ENCODE measurements at regions not wholly inside any gene's neighbourhood (a gene's known extent, or its start where the extent isn't known, plus 50 kb on each side); places are given as distances from the start of the nearest gene placed in this dataset.
A peak's percentile ranks its signal among the peaks of the same experiment; 100 is the strongest.

GRCh38 chr18:78292618-78293380, 686.8 kb upstream of the SALL3 start:
- ATAC-seq (ENCODE audit: low FRiP score) (peak; percentile 63), DNase-seq (ENCODE audit: low spot score) (no peak)
- TF ChIP-seq, protein P1, sequence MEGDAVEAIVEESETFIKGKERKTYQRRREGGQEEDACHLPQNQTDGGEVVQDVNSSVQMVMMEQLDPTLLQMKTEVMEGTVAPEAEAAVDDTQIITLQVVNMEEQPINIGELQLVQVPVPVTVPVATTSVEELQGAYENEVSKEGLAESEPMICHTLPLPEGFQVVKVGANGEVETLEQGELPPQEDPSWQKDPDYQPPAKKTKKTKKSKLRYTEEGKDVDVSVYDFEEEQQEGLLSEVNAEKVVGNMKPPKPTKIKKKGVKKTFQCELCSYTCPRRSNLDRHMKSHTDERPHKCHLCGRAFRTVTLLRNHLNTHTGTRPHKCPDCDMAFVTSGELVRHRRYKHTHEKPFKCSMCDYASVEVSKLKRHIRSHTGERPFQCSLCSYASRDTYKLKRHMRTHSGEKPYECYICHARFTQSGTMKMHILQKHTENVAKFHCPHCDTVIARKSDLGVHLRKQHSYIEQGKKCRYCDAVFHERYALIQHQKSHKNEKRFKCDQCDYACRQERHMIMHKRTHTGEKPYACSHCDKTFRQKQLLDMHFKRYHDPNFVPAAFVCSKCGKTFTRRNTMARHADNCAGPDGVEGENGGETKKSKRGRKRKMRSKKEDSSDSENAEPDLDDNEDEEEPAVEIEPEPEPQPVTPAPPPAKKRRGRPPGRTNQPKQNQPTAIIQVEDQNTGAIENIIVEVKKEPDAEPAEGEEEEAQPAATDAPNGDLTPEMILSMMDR (IDR thresholded peaks at IDR 0.05): no peak

GRCh38 chr18:78293540-78293939, 686.1 kb upstream of the SALL3 start:
- ATAC-seq (ENCODE audit: low FRiP score) (peak; percentile 38), DNase-seq (ENCODE audit: low spot score) (no peak)
- TF ChIP-seq, protein P1 (IDR thresholded peaks at IDR 0.05): no peak

DNA sequence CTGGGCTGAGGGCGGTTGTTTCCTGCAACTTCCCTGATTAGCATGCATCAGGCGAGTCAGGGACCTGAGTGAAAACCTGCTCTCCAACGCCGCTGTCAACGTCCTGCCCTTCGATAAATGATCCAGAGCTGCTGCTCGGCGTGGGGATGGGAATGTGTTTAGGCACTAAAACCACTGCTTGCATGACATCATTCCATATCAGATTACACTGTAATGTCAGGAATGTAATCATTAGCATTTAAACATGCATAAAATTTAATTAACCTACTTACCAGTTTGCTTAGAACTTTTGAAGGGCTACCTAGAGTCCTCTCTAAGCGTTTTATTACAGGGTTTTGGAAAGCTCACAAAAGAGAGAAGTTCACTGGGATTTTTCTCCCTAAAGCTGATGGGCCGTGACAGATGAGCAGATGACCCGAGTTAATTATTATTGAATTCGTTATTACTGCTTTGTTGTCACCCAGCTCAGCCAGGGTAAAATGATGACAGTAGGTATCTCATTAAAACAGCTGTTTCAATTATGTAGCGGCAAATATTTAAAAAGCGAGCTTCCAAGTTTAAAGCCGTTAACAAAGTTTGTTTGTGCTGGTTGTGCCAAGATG, 685.6 kb upstream of the SALL3 start:
- DNase-seq (ENCODE audit: low spot score) (no peak), ATAC-seq (ENCODE audit: low FRiP score) (no peak)
- TF ChIP-seq, protein P1 (IDR thresholded peaks at IDR 0.05): no peak

- TF ChIP-seq, protein P1 (IDR thresholded peaks at IDR 0.05): no peak
- no peak for ATAC-seq (ENCODE audit: low FRiP score)
- DNase-seq (ENCODE audit: low spot score): no peak
These were observed 684.4 kb upstream of the SALL3 start for GRCh38 chr18:78295262-78295661.

DNA sequence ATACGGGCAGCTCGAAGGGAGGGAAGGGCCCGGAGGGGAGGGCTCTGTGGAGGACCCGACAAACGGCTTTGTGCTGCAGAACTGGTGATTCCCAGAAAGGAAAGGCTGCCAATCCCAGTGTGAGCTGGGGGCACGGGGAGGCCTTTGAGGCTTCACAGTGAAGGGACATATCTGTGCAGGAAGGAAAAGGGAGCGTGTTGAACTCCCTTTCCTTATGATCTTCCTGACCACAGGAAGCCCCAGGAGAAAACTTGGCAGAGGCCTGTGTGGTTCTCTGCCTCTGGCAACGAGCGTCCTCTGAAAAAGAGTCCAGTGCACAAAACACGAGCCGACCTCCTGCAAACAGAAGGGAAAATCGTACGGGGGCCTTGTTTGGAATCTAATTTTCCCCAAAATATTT, 683.5 kb upstream of the SALL3 start:
- no peak for DNase-seq (ENCODE audit: low spot score)
- ATAC-seq (ENCODE audit: low FRiP score): no peak
- TF ChIP-seq, protein P1 (IDR thresholded peaks at IDR 0.05): no peak

DNA sequence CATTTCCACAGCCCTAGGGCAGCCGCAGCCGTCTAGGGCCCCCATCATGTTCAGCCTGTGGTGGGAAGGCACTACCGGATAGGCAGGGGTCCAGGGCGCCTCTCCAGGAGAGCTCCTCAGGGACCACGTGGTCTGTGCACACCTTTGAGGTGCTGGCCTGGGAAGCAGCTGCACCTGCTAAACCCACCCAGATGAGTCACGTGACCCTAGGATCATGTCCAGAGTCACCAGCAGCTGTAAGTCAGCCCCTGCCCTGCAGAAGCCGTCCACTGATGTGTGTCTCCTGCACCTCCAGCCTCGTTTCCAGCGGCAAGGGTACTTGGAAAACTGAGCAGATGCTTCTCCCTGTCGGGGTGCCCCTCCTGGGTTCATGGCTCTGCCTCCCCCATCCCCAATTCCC, 682.6 kb upstream of the SALL3 start:
- DNase-seq (ENCODE audit: low spot score) (no peak), ATAC-seq (ENCODE audit: low FRiP score) (no peak)
- TF ChIP-seq, protein P1 (IDR thresholded peaks at IDR 0.05): no peak

All from omental fat pad (tissue), 3 donors.